ENCODE measurements at regions not wholly inside any gene's neighbourhood (a gene's known extent, or its start where the extent isn't known, plus 50 kb on each side); places are given as distances from the start of the nearest gene placed in this dataset.

DNA sequence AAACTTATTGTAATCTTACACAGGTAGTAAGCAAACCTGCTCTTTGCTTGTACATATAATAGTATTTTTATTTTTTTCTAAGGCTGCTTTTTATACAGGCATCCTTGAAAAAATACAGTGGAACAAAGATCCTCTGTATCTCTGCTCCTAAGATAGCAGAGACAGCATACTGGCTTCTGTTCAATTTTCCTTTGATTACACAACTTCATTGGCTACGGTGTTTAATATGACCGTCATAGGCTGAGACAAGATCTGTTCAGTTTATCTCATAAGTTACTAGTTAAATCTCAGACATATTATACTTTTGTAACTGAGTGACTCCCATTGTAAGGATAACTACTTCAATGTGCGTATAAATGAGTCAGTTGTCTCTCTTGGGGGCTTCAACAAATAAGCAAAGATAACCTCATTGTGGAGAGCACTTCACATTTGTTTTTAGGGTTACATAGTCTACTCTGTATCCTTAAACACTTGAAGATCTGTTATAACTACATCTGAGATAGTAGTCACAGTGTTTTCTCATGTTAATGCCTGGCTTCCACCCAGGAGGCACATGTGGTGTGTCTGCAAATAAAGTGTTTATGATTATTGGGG is 166.1 kb downstream of the KDM5D start:
- Mint-ChIP-seq H3K4me1 (peaks cover 0 to 25% of the 10 kb centered on the region in 2 donors), H3K9me3 (no peaks in the 10 kb centered on the region)
- intact Hi-C loops (cut with micrococcal nuclease): no loop called here

GRCh38 chrY:19577250-19577649 is 167.3 kb downstream of the KDM5D start:
- no peaks in the 10 kb centered on the region for H3K36me3 Mint-ChIP-seq
- no peak for TF ChIP-seq CTCF (IDR thresholded peaks at IDR 0.05)
- Histone ChIP-seq H3K27ac (ENCODE audit: low read length) (no peak overlapping the region), H3K36me3 (ENCODE audit: control insufficient read depth, insufficient read depth, low read length) (no peaks in the 10 kb centered on the region), H3K4me1 (ENCODE audit: control insufficient read depth, insufficient read depth, low read length) (no peaks in the 10 kb centered on the region), H3K9me3 (ENCODE audit: control insufficient read depth, insufficient read depth, low read length) (no peaks in the 10 kb centered on the region), H3K4me3 (ENCODE audit: low read length) (no peak overlapping the region), H3K27me3 (ENCODE audit: control insufficient read depth, insufficient read depth, low read length) (no peaks in the 10 kb centered on the region)
- H3K27me3 Mint-ChIP-seq (ENCODE audit: low read depth in 2 of 2): no peaks in the 10 kb centered on the region
- H3K4me1 Mint-ChIP-seq: peaks cover 0 to 21% of the 10 kb centered on the region in 2 donors
- H3K9me3 Mint-ChIP-seq: no peaks in the 10 kb centered on the region
- ATAC-seq (no peak), DNase-seq (no peak)
- intact Hi-C loops (cut with micrococcal nuclease): no loop called here
- H3K4me3 Mint-ChIP-seq: no peak overlapping the region
- H3K27ac Mint-ChIP-seq: no peak overlapping the region
- WGBS (ENCODE audit: insufficient coverage): 90% methylated on average over 3 of the region's 6 CpGs

More for the DNA sequence above, 166.1 kb downstream of the KDM5D start:
- WGBS (ENCODE audit: insufficient coverage): no CpG with 5 or more reads among the region's 3 CpGs
- no peak overlapping the region for H3K4me3 ChIP-seq (ENCODE audit: low read length)
- no peaks in the 10 kb centered on the region for H3K4me1 ChIP-seq (ENCODE audit: control insufficient read depth, insufficient read depth, low read length)
- no peak for TF ChIP-seq CTCF (IDR thresholded peaks at IDR 0.05)
- Mint-ChIP-seq H3K27ac (no peak overlapping the region), H3K27me3 (ENCODE audit: low read depth in 2 of 2) (no peaks in the 10 kb centered on the region), H3K36me3 (no peaks in the 10 kb centered on the region), H3K4me3 (no peak overlapping the region)
- H3K27ac ChIP-seq (ENCODE audit: low read length): no peak overlapping the region
- H3K9me3 ChIP-seq (ENCODE audit: control insufficient read depth, insufficient read depth, low read length): no peaks in the 10 kb centered on the region
- H3K36me3 ChIP-seq (ENCODE audit: control insufficient read depth, insufficient read depth, low read length): no peaks in the 10 kb centered on the region
- no peaks in the 10 kb centered on the region for H3K27me3 ChIP-seq (ENCODE audit: control insufficient read depth, insufficient read depth, low read length)
- ATAC-seq: no peak
- DNase-seq: no peak

DNA sequence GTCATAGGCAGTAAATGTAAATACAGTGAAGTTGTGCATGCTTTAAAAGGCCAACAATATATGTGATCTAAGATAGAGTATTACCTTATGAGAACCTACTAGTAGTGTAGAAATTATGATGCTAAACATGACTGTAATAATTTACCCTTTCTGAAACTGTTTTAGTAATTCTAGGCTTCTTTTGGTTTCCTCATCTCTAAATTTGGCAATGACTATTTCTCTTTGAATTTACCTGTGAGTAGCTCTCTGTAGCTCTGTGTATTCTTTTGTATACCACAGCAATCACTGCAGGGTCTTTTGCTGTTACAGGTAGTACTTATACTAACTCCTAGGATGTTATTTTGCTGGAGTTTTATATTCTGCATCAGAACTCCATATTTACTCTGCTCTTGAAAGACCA is 169.6 kb downstream of the KDM5D start:
- H3K4me3 ChIP-seq (ENCODE audit: low read length): no peak overlapping the region
- Mint-ChIP-seq H3K27me3 (ENCODE audit: low read depth in 2 of 2) (no peaks in the 10 kb centered on the region), H3K9me3 (no peaks in the 10 kb centered on the region), H3K4me1 (peaks cover 0 to 27% of the 10 kb centered on the region in 2 donors), H3K36me3 (no peaks in the 10 kb centered on the region), H3K27ac (no peak overlapping the region), H3K4me3 (no peak overlapping the region)
- no peak for TF ChIP-seq CTCF (IDR thresholded peaks at IDR 0.05)
- intact Hi-C loops (cut with micrococcal nuclease): no loop called here
- no peak for DNase-seq
- H3K36me3 ChIP-seq (ENCODE audit: control insufficient read depth, insufficient read depth, low read length): no peaks in the 10 kb centered on the region
- ATAC-seq: no peak
- no peaks in the 10 kb centered on the region for H3K9me3 ChIP-seq (ENCODE audit: control insufficient read depth, insufficient read depth, low read length)
- H3K4me1 ChIP-seq (ENCODE audit: control insufficient read depth, insufficient read depth, low read length): peaks cover 6% of the 10 kb centered on the region
- no peaks in the 10 kb centered on the region for H3K27me3 ChIP-seq (ENCODE audit: control insufficient read depth, insufficient read depth, low read length)
- no peak overlapping the region for H3K27ac ChIP-seq (ENCODE audit: low read length)

DNA sequence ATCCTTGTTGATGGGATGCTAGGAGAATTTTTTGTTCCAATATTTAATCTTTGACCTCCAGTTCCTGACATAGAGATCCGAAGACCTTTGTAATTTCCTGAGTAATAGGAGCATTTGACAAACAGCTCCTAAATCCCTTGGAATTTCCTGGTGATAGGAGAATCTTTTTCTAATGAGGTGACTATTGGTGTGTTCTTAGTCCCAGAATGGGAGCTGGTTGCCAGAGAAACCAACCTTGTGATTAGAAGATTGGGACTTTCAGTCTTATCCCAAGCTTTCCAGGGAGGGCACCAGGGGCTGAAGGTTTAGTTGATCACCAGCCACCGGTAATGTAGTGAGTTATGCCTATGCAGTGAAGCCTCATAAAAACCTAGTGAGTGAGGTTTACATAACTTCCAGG is 170.9 kb downstream of the KDM5D start:
- WGBS (ENCODE audit: insufficient coverage): 100% methylated on average over 1 of the region's 2 CpGs
- H3K4me1 Mint-ChIP-seq: peaks cover 0 to 28% of the 10 kb centered on the region in 2 donors
- intact Hi-C loops (cut with micrococcal nuclease): no loop called here

More for the DNA sequence above, 170.9 kb downstream of the KDM5D start:
- H3K27ac ChIP-seq (ENCODE audit: low read length): no peak overlapping the region
- no peak for DNase-seq
- no peak for TF ChIP-seq CTCF (IDR thresholded peaks at IDR 0.05)
- Mint-ChIP-seq H3K9me3 (no peaks in the 10 kb centered on the region), H3K27ac (no peak overlapping the region), H3K27me3 (ENCODE audit: low read depth in 2 of 2) (no peaks in the 10 kb centered on the region), H3K36me3 (no peaks in the 10 kb centered on the region), H3K4me3 (no peak overlapping the region)
- H3K36me3 ChIP-seq (ENCODE audit: control insufficient read depth, insufficient read depth, low read length): no peaks in the 10 kb centered on the region
- no peaks in the 10 kb centered on the region for H3K27me3 ChIP-seq (ENCODE audit: control insufficient read depth, insufficient read depth, low read length)
- peaks cover 6% of the 10 kb centered on the region for H3K4me1 ChIP-seq (ENCODE audit: control insufficient read depth, insufficient read depth, low read length)
- H3K9me3 ChIP-seq (ENCODE audit: control insufficient read depth, insufficient read depth, low read length): no peaks in the 10 kb centered on the region
- ATAC-seq: no peak
- no peak overlapping the region for H3K4me3 ChIP-seq (ENCODE audit: low read length)
